Thyroid gland (tissue), 4 donors: ENCODE measurements at regions not wholly inside any gene's neighbourhood (a gene's known extent, or its start where the extent isn't known, plus 50 kb on each side); places are given as distances from the start of the nearest gene placed in this dataset.
"Not testable (repeated sequence)": the region's sequence is repeated elsewhere in the genome, so short reads cannot be mapped to it uniquely, and the experiment has no call there.

Experiments
- DNase-seq, 2 donors: peaks; one replicate each; pipeline ENCODE4 v3.0.0-alpha.2; 2019
- H3K27ac ChIP-seq, 3 donors: fragments of 200-600 bp; sonication (generic); 1 replicate in 2 of 3; 2 replicates in 1 of 3; pipeline ENCODE4 v1.5.1; 2016 to 2019; ENCODE audit warnings: mild to moderate bottlenecking in 1 of 3, moderate library complexity in 1 of 3
- H3K27me3 ChIP-seq: fragments of 200-600 bp; sonication (generic); one replicate; pipeline ENCODE4 v1.5.1; 2019
- H3K36me3 ChIP-seq, 2 donors: fragments of 200-600 bp; sonication (generic); one replicate each; pipeline ENCODE4 v1.5.1; 2016 to 2019
- H3K4me1 ChIP-seq, 2 donors: fragments of 200-600 bp; sonication (generic); one replicate each; pipeline ENCODE4 v1.5.1; 2017 to 2019
- H3K4me3 ChIP-seq, 3 donors: fragments of 200-600 bp; sonication (generic); replicated peaks in 1 of 3; 1 replicate in 2 of 3; 2 replicates in 1 of 3; pipeline ENCODE4 v1.5.1; 2016; ENCODE audit warnings: mild to moderate bottlenecking in 1 of 3
- H3K9me3 ChIP-seq: fragments of 200-600 bp; sonication (generic); one replicate; pipeline ENCODE4 v1.5.1; 2017
- POLR2A ChIP-seq, 2 donors: fragments of 450-650 bp; IDR thresholded peaks; one replicate each; pipeline ENCODE4 v1.6.1; 2017; ENCODE audit warnings: antibody characterized with exemption in 2 of 2, mild to moderate bottlenecking in 2 of 2, moderate library complexity in 1 of 2
- WGBS, 2 donors: methylation state at CpG; one replicate each; pipeline ENCODE4 v1.1.5; 2017; 5-methylcytosine and 5-hydroxymethylcytosine counted together
- intact Hi-C: fragments of 100-400 bp; cut with DNase I; formaldehyde crosslinking; loops from one replicate; pipeline ENCODE4 v1.15.1; 2023
- TF ChIP-seq, protein P1 (sequence below), 6 experiments: fragments of 200-600 bp in 3 of 6; fragments of 450-650 bp in 3 of 6; sonication (generic) in 3 of 6; IDR thresholded peaks; one replicate each; pipeline ENCODE4 v1.5.1; 2016 to 2019; ENCODE audit warnings: antibody characterized with exemption in 6 of 6, mild to moderate bottlenecking in 2 of 6, inconsistent platforms in 1 of 6, moderate library complexity in 1 of 6

GRCh38 chr4:128641566-128641965 lies 167.9 kb upstream of the JADE1 start:
- intact Hi-C loops, DNase-seq: not testable (repeated sequence)

DNA sequence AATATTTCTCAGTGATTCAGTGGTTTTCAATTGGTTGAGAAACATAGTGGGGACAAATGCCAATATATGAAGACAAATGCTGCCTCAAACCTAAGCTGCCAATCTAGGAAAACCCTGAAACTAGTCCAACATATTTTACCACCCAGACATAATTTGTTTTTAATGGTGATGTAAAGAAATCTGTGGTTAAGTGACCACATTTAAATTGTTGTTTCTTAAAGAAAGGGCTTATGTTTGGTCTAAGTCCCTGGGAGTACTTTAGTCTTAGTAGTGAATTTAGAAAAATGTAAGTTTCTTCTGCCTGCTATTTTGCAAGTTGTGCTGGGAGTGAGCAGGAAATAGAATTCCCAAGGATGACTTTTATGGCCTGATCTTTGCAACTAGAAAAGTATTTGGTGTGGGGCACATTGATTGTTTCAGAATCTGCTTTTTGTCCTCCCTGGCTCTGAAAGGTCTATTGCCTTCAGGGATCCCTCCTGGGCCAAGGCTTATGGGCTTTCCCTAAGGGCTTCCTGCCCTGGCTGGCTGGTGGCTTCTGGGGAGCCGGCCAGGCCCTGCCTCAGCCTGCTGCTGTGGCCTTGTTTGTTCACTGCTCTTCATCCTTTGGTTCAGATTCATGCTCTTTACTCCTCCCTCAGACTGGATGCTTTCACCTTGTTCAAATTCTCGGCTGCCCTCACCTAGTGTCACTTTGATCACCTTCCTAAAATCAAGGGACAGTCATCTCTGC lies 169.8 kb upstream of the JADE1 start:
- Histone ChIP-seq H3K4me1 (peaks cover 10 to 19% of the 10 kb centered on the region in 2 donors), H3K36me3 (no peaks in the 10 kb centered on the region), H3K4me3 (no peak overlapping the region), H3K27ac (peak overlapping the region in 1 of 3 donors; percentile 50), H3K27me3 (no peaks in the 10 kb centered on the region), H3K9me3 (no peaks in the 10 kb centered on the region)
- TF ChIP-seq, protein P1, sequence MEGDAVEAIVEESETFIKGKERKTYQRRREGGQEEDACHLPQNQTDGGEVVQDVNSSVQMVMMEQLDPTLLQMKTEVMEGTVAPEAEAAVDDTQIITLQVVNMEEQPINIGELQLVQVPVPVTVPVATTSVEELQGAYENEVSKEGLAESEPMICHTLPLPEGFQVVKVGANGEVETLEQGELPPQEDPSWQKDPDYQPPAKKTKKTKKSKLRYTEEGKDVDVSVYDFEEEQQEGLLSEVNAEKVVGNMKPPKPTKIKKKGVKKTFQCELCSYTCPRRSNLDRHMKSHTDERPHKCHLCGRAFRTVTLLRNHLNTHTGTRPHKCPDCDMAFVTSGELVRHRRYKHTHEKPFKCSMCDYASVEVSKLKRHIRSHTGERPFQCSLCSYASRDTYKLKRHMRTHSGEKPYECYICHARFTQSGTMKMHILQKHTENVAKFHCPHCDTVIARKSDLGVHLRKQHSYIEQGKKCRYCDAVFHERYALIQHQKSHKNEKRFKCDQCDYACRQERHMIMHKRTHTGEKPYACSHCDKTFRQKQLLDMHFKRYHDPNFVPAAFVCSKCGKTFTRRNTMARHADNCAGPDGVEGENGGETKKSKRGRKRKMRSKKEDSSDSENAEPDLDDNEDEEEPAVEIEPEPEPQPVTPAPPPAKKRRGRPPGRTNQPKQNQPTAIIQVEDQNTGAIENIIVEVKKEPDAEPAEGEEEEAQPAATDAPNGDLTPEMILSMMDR (IDR thresholded peaks at IDR 0.05) = no peak
- TF ChIP-seq POLR2A (IDR thresholded peaks at IDR 0.05) = no peak
- 70 to 82% methylated on average over 2 of the region's 2 CpGs for WGBS, 2 donors
- no peak for DNase-seq
- intact Hi-C loops = no loop called here

More at GRCh38 chr4:128641566-128641965, 167.9 kb upstream of the JADE1 start:
- not testable (repeated sequence) for H3K27me3 ChIP-seq, H3K27ac ChIP-seq, H3K36me3 ChIP-seq, H3K4me3 ChIP-seq, H3K4me1 ChIP-seq, H3K9me3 ChIP-seq
- 90 to 97% methylated on average over 2 of the region's 2 CpGs for WGBS, 2 donors

GRCh38 chr4:128636906-128637305 lies 172.6 kb upstream of the JADE1 start:
- Histone ChIP-seq H3K4me1 (peaks cover 10 to 19% of the 10 kb centered on the region in 2 donors), H3K9me3 (no peaks in the 10 kb centered on the region), H3K27me3 (no peaks in the 10 kb centered on the region), H3K4me3 (no peak overlapping the region), H3K27ac (no peak overlapping the region), H3K36me3 (no peaks in the 10 kb centered on the region)
- 95 to 100% methylated on average over 2 of the region's 2 CpGs for WGBS, 2 donors
- DNase-seq = no peak
- intact Hi-C loops = no loop called here
- TF ChIP-seq POLR2A (IDR thresholded peaks at IDR 0.05) = no peak
- TF ChIP-seq, protein P1 (IDR thresholded peaks at IDR 0.05) = no peak

GRCh38 chr4:128635955-128636560 lies 173.4 kb upstream of the JADE1 start:
- no peaks in the 10 kb centered on the region for H3K36me3 ChIP-seq
- no peak overlapping the region for H3K4me3 ChIP-seq
- intact Hi-C loops = no loop called here
- no peaks in the 10 kb centered on the region for H3K27me3 ChIP-seq
- H3K27ac ChIP-seq = peak overlapping the region in 2 of 3 donors; percentile 36 to 41
- H3K9me3 ChIP-seq = no peaks in the 10 kb centered on the region
- peaks cover 14 to 19% of the 10 kb centered on the region in 2 donors for H3K4me1 ChIP-seq
- DNase-seq = no peak
- TF ChIP-seq, protein P1 (IDR thresholded peaks at IDR 0.05) = no peak
- no peak for TF ChIP-seq POLR2A (IDR thresholded peaks at IDR 0.05)
- WGBS, 2 donors = 54 to 55% methylated on average over 5 of the region's 5 CpGs

DNA sequence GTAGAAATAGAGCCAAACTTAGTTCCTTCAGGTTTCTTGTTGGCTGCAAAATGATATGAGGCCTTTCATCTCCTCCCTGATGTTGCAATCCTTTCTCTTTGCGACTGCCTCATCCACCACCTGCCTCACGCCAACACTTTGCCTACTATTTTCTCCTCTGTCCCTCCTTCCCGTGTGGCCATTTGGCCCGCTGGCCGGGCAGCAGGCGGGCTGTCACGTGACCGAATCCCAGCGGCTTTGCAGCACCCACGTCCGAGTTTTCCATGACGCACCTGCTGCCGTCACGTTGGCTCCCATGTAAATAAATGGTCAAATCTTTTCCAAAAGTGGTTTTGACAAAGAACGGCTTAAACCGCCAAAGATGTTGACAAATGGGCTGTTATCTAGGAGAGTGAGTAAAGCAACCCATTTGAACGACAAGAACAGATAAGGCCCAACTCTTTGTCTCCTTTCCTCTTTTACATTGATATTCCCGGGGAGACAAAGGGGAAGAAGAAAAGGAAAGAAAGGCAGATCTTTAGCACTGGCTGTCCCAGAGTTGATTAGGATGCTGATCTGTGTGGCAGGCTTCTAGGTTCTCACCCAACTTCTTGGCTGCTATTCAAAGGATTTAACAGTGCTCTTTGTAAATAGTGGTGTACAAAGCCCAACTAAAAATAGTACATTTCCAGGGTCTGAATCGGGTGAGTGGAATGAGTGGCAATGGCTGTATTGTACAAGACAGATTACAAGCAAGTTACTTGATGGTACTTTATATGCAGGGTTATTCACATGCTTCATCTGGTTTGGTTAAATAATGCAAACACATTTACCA lies 174.2 kb upstream of the JADE1 start:
- H3K4me3 ChIP-seq = no peak overlapping the region
- peak; percentile 24 to 37 for DNase-seq
- H3K27me3 ChIP-seq = no peaks in the 10 kb centered on the region
- H3K9me3 ChIP-seq = no peaks in the 10 kb centered on the region
- no peak for TF ChIP-seq POLR2A (IDR thresholded peaks at IDR 0.05)
- TF ChIP-seq, protein P1 (IDR thresholded peaks at IDR 0.05) = no peak
- 74 to 77% methylated on average over 19 of the region's 19 CpGs for WGBS, 2 donors
- peaks cover 19 to 23% of the 10 kb centered on the region in 2 donors for H3K4me1 ChIP-seq
- peak overlapping the region in 2 of 3 donors; percentile 36 to 41 for H3K27ac ChIP-seq
- intact Hi-C loops = no loop called here
- no peaks in the 10 kb centered on the region for H3K36me3 ChIP-seq
